Hindlimb muscle (tissue), 1 donor: ENCODE measurements at regions not wholly inside any gene's neighbourhood (a gene's known extent, or its start where the extent isn't known, plus 50 kb on each side); places are given as distances from the start of the nearest gene placed in this dataset.
"Not testable (repeated sequence)": the region's sequence is repeated elsewhere in the genome, so short reads cannot be mapped to it uniquely, and the experiment has no call there.

ENCODE experiments used
- DNase-seq: peaks from one replicate; pipeline ENCODE4 v3.0.0-alpha.2; 2013

- DNase-seq: no peak
These were observed 1024.8 kb upstream of the AUTS2 start for GRCh38 chr7:68573271-68574005.

GRCh38 chr7:68576366-68576765 is 1021.9 kb upstream of the AUTS2 start:
- DNase-seq: no peak

GRCh38 chr7:68581417-68581816 is 1016.9 kb upstream of the AUTS2 start:
- DNase-seq: no peak

- no peak for DNase-seq
These were observed 1010.7 kb upstream of the AUTS2 start for GRCh38 chr7:68587599-68587998.

GRCh38 chr7:68601826-68602225 is 996.4 kb upstream of the AUTS2 start:
- DNase-seq: peak; percentile 69

GRCh38 chr7:68604541-68604940 is 993.7 kb upstream of the AUTS2 start:
- DNase-seq: peak; percentile 50

GRCh38 chr7:68610701-68611100 is 987.6 kb upstream of the AUTS2 start:
- no peak for DNase-seq

- no peak for DNase-seq
These were observed 984.9 kb upstream of the AUTS2 start for GRCh38 chr7:68613405-68613804.

GRCh38 chr7:68613897-68614296 is 984.4 kb upstream of the AUTS2 start:
- no peak for DNase-seq

- no peak for DNase-seq
These were observed 978.7 kb upstream of the AUTS2 start for GRCh38 chr7:68619526-68619925.

GRCh38 chr7:68622500-68622899 is 975.8 kb upstream of the AUTS2 start:
- DNase-seq: no peak

GRCh38 chr7:68623030-68623429 is 975.2 kb upstream of the AUTS2 start:
- DNase-seq: no peak

- DNase-seq: no peak
These were observed 970.9 kb upstream of the AUTS2 start for GRCh38 chr7:68627247-68627864.

- not testable (repeated sequence) for DNase-seq
These were observed 967.4 kb upstream of the AUTS2 start for GRCh38 chr7:68630914-68631313.

- DNase-seq: no peak
These were observed 958.2 kb upstream of the AUTS2 start for GRCh38 chr7:68640103-68640502.

- no peak for DNase-seq
These were observed 955.5 kb upstream of the AUTS2 start for GRCh38 chr7:68642727-68643126.

GRCh38 chr7:68663392-68663791 is 934.9 kb upstream of the AUTS2 start:
- DNase-seq: no peak

- DNase-seq: no peak
These were observed 927.2 kb upstream of the AUTS2 start for GRCh38 chr7:68671046-68671445.

GRCh38 chr7:68671671-68672070 is 926.6 kb upstream of the AUTS2 start:
- no peak for DNase-seq

GRCh38 chr7:68674826-68675225 is 923.4 kb upstream of the AUTS2 start:
- no peak for DNase-seq

- peak; percentile 81 for DNase-seq
These were observed 921.3 kb upstream of the AUTS2 start for GRCh38 chr7:68676813-68677535.

GRCh38 chr7:68678196-68678595 is 920.1 kb upstream of the AUTS2 start:
- no peak for DNase-seq

- no peak for DNase-seq
These were observed 918.6 kb upstream of the AUTS2 start for GRCh38 chr7:68679459-68680234.
